H9 (cell line): ENCODE measurements at regions not wholly inside any gene's neighbourhood (a gene's known extent, or its start where the extent isn't known, plus 50 kb on each side); places are given as distances from the start of the nearest gene placed in this dataset.

Source experiments
- DNase-seq: peaks from one replicate; pipeline ENCODE4 v3.0.0-alpha.2; 2017
- H2AFZ ChIP-seq: one replicate; pipeline ENCODE4 v1.6.1; 2013; ENCODE audit warnings: mild to moderate bottlenecking, low read length, control low read depth, moderate library complexity
- H2AK5ac ChIP-seq: 2 replicates; pipeline ENCODE4 v1.6.1; 2013; ENCODE audit warnings: low read length, control low read depth, mixed read lengths; ENCODE audit not compliant: insufficient read length
- H2BK120ac ChIP-seq: one replicate; pipeline ENCODE4 v1.6.1; 2013; ENCODE audit warnings: low read depth, mild to moderate bottlenecking, low read length, control low read depth, inconsistent platforms; ENCODE audit not compliant: poor library complexity, severe bottlenecking
- H2BK12ac ChIP-seq: 2 replicates; pipeline ENCODE4 v1.6.1; 2013; ENCODE audit warnings: low read length, control low read depth, mixed read lengths, low read depth; ENCODE audit not compliant: insufficient read length
- H2BK15ac ChIP-seq: 2 replicates; pipeline ENCODE4 v1.6.1; 2013; ENCODE audit warnings: low read depth, low read length, control low read depth
- H2BK20ac ChIP-seq: one replicate; pipeline ENCODE4 v1.6.1; 2013; ENCODE audit warnings: low read depth, mild to moderate bottlenecking, low read length, control low read depth, inconsistent platforms; ENCODE audit not compliant: poor library complexity, severe bottlenecking
- H2BK5ac ChIP-seq: 2 replicates; pipeline ENCODE4 v1.6.1; 2013; ENCODE audit warnings: low read length, control low read depth, mixed read lengths; ENCODE audit not compliant: insufficient read length
- H3K14ac ChIP-seq: 2 replicates; pipeline ENCODE4 v1.6.1; 2013; ENCODE audit warnings: low read length, control low read depth; ENCODE audit not compliant: insufficient read depth
- H3K18ac ChIP-seq: 2 replicates; pipeline ENCODE4 v1.6.1; 2013; ENCODE audit warnings: low read depth, mild to moderate bottlenecking, mixed read lengths, low read length, control low read depth; ENCODE audit not compliant: insufficient read length
- H3K23ac ChIP-seq: 2 replicates; pipeline ENCODE4 v1.6.1; 2013; ENCODE audit warnings: low read length, control low read depth, mixed read lengths, low read depth; ENCODE audit not compliant: insufficient read length
- H3K23me2 ChIP-seq: 2 replicates; pipeline ENCODE4 v1.6.1; 2013; ENCODE audit warnings: low read depth, mild to moderate bottlenecking, mixed read lengths, low read length, control low read depth; ENCODE audit not compliant: insufficient read length, poor library complexity, severe bottlenecking
- H3K27ac ChIP-seq: 2 replicates; pipeline ENCODE4 v1.5.1; 2013; ENCODE audit warnings: low read length, control low read depth, mixed read lengths, low read depth; ENCODE audit not compliant: insufficient read length
- H3K27me3 ChIP-seq: 2 replicates; pipeline ENCODE4 v1.6.1; 2013; ENCODE audit warnings: low read length, control low read depth, inconsistent platforms; ENCODE audit not compliant: insufficient read depth
- H3K4ac ChIP-seq: 2 replicates; pipeline ENCODE4 v1.6.1; 2013; ENCODE audit warnings: low read depth, mild to moderate bottlenecking, control low read depth, inconsistent platforms, low read length, moderate library complexity
- H3K4me1 ChIP-seq: 2 replicates; pipeline ENCODE4 v1.6.1; 2013; ENCODE audit warnings: low read length, control low read depth, inconsistent platforms; ENCODE audit not compliant: insufficient read depth
- H3K4me2 ChIP-seq: 2 replicates; pipeline ENCODE4 v1.6.1; 2013; ENCODE audit warnings: low read length, control low read depth, mixed read lengths; ENCODE audit not compliant: insufficient read length, insufficient read depth
- H3K56ac ChIP-seq: 2 replicates; pipeline ENCODE4 v1.6.1; 2013; ENCODE audit warnings: low read depth, mild to moderate bottlenecking, mixed read lengths, low read length, control low read depth; ENCODE audit not compliant: insufficient read length
- H3K79me1 ChIP-seq: 2 replicates; pipeline ENCODE4 v1.6.1; 2013; ENCODE audit warnings: low read depth, mild to moderate bottlenecking, moderate library complexity, low read length, control low read depth, inconsistent platforms; ENCODE audit not compliant: insufficient read depth, poor library complexity, severe bottlenecking
- H3K79me2 ChIP-seq: 2 replicates; pipeline ENCODE4 v1.6.1; 2013; ENCODE audit warnings: low read length, control low read depth, inconsistent platforms; ENCODE audit not compliant: insufficient read depth
- H3K9ac ChIP-seq: 2 replicates; pipeline ENCODE4 v1.6.1; 2013; ENCODE audit warnings: low read length, control low read depth, mixed read lengths; ENCODE audit not compliant: insufficient read length; ENCODE audit errors: extremely low read depth
- H3K9me3 ChIP-seq: one replicate; pipeline ENCODE4 v1.6.1; 2013; ENCODE audit warnings: low read depth, low read length, inconsistent platforms; ENCODE audit not compliant: control insufficient read depth
- H3T11ph ChIP-seq: one replicate; pipeline ENCODE4 v1.6.1; 2013; ENCODE audit warnings: mild to moderate bottlenecking, low read length, control low read depth, inconsistent platforms
- H4K20me1 ChIP-seq: one replicate; pipeline ENCODE4 v1.6.1; 2013; ENCODE audit not compliant: control insufficient read depth, insufficient read length, insufficient read depth
- H4K5ac ChIP-seq: 2 replicates; pipeline ENCODE4 v1.6.1; 2013; ENCODE audit warnings: low read depth, mild to moderate bottlenecking, mixed read lengths, low read length, control low read depth; ENCODE audit not compliant: insufficient read length
- H4K8ac ChIP-seq: replicated peaks from 2 replicates; pipeline ENCODE4 v1.6.1; 2013; ENCODE audit warnings: low read length, control low read depth, mixed read lengths, low read depth; ENCODE audit not compliant: insufficient read length
- H4K91ac ChIP-seq: 2 replicates; pipeline ENCODE4 v1.6.1; 2013; ENCODE audit warnings: low read depth, mild to moderate bottlenecking, moderate library complexity, mixed read lengths, low read length, control low read depth; ENCODE audit not compliant: insufficient read length
- H3K27ac Mint-ChIP-seq, 3 experiments: 2 replicates in 2 of 3; 3 replicates in 1 of 3; pipeline ENCODE4 v1.8.0; 2020 to 2021; ENCODE audit warnings: mixed read lengths in 3 of 3, mild to moderate bottlenecking in 1 of 3, moderate library complexity in 1 of 3
- H3K27me3 Mint-ChIP-seq: 2 replicates; pipeline ENCODE4 v1.8.0; 2021; ENCODE audit warnings: low read depth, mild to moderate bottlenecking, moderate library complexity, mixed read lengths
- H3K36me3 Mint-ChIP-seq, 3 experiments: 2 replicates in 2 of 3; 3 replicates in 1 of 3; pipeline ENCODE4 v1.8.0; 2020 to 2021; ENCODE audit warnings: low read depth in 3 of 3, mixed read lengths in 3 of 3; ENCODE audit not compliant: insufficient read depth in 1 of 3
- H3K4me1 Mint-ChIP-seq, 2 experiments: 2 replicates each; pipeline ENCODE4 v1.8.0; 2020; ENCODE audit warnings: mixed read lengths in 2 of 2
- H3K4me3 Mint-ChIP-seq, 2 experiments: 2 replicates in 1 of 2; 3 replicates in 1 of 2; pipeline ENCODE4 v1.8.0; 2020 to 2021; ENCODE audit warnings: mild to moderate bottlenecking in 2 of 2, mixed read lengths in 2 of 2, moderate library complexity in 1 of 2
- H3K9me3 Mint-ChIP-seq, 2 experiments: 2 replicates in 1 of 2; 3 replicates in 1 of 2; pipeline ENCODE4 v1.8.0; 2020; ENCODE audit warnings: mild to moderate bottlenecking in 2 of 2, mixed read lengths in 2 of 2, moderate library complexity in 1 of 2
- CTCF ChIP-seq: fragments of 200-600 bp; sonication (generic); conservative IDR thresholded peaks from 3 replicates; pipeline ENCODE4 v1.8.0; 2021; ENCODE audit warnings: antibody characterized with exemption, mild to moderate bottlenecking
- WGBS: extraction: QIAGEN DNeasy Blood & Tissue Kit; methylation state at CpG from one replicate; pipeline ENCODE4 v1.1.7; 2013; ENCODE audit warnings: missing lambda C conversion rate, low lambda C conversion rate, mixed read lengths; ENCODE audit not compliant: insufficient read length; ENCODE audit errors: extremely low coverage; 5-methylcytosine and 5-hydroxymethylcytosine counted together

GRCh38 chr2:53450923-53451322 lies 316.7 kb upstream of the CHAC2 start:
- H3K23me2 ChIP-seq, result no peaks in the 10 kb centered on the region
- Mint-ChIP-seq H3K4me3 (no peak overlapping the region), H3K36me3 (no peaks in the 10 kb centered on the region; a peak in 2 of 7 replicates), H3K4me1 (peaks cover 28 to 32% of the 10 kb centered on the region in 2 experiments), H3K27me3 (no peaks in the 10 kb centered on the region), H3K9me3 (peaks cover 2 to 4% of the 10 kb centered on the region in 2 experiments; a peak in 2 of 5 replicates), H3K27ac (no peak overlapping the region; a peak in 1 of 7 replicates)
- no peaks in the 10 kb centered on the region; the same call in 1 of the 2 replicates for H3K4me1 ChIP-seq
- H2BK120ac ChIP-seq, result no peak overlapping the region
- no peak overlapping the region for H4K91ac ChIP-seq
- H3K9ac ChIP-seq, result no peak overlapping the region
- TF ChIP-seq CTCF, result no peak
- no peak overlapping the region for H3K14ac ChIP-seq
- H2BK12ac ChIP-seq, result no peak overlapping the region
- no peak overlapping the region for H3K56ac ChIP-seq
- H2BK20ac ChIP-seq, result no peak overlapping the region
- H2BK5ac ChIP-seq, result no peak overlapping the region
- no peaks in the 10 kb centered on the region for H3K79me1 ChIP-seq
- H2AK5ac ChIP-seq, result no peak overlapping the region
- H2AFZ ChIP-seq, result no peak overlapping the region
- no peak overlapping the region for H3K4me2 ChIP-seq
- no peak overlapping the region for H3T11ph ChIP-seq
- no peak overlapping the region for H4K5ac ChIP-seq
- H3K4ac ChIP-seq, result no peak overlapping the region
- no peaks in the 10 kb centered on the region for H3K27me3 ChIP-seq
- no peak overlapping the region for H4K8ac ChIP-seq
- no peaks in the 10 kb centered on the region for H3K9me3 ChIP-seq
- no CpG with 5 or more reads among the region's 4 CpGs for WGBS
- H3K18ac ChIP-seq, result no peak overlapping the region
- no peak for DNase-seq
- no peaks in the 10 kb centered on the region for H4K20me1 ChIP-seq
- H3K27ac ChIP-seq, result no peak overlapping the region
- no peaks in the 10 kb centered on the region for H3K79me2 ChIP-seq
- no peak overlapping the region for H2BK15ac ChIP-seq
- no peak overlapping the region for H3K23ac ChIP-seq
